ENCODE measurements at regions not wholly inside any gene's neighbourhood (a gene's known extent, or its start where the extent isn't known, plus 50 kb on each side); places are given as distances from the start of the nearest gene placed in this dataset.

GRCh38 chr13:73158851-73159250 is 100.0 kb downstream of the KLF5 start:
- TF ChIP-seq CTCF (IDR thresholded peaks at IDR 0.05; ENCODE audit: insufficient read depth, low read depth, low read length, missing control alignments) = no peak
- H3K4me3 ChIP-seq (ENCODE audit: low read depth, low read length) = no peak overlapping the region
- no peak for DNase-seq (ENCODE audit: low read depth)

GRCh38 chr13:73157031-73157430 is 98.2 kb downstream of the KLF5 start:
- H3K4me3 ChIP-seq (ENCODE audit: low read depth, low read length) = no peak overlapping the region
- DNase-seq (ENCODE audit: low read depth) = no peak
- TF ChIP-seq CTCF (IDR thresholded peaks at IDR 0.05; ENCODE audit: insufficient read depth, low read depth, low read length, missing control alignments) = no peak

- TF ChIP-seq CTCF (IDR thresholded peaks at IDR 0.05; ENCODE audit: insufficient read depth, low read depth, low read length, missing control alignments) = no peak
- no peak overlapping the region for H3K4me3 ChIP-seq (ENCODE audit: low read depth, low read length)
- DNase-seq (ENCODE audit: low read depth) = no peak
Observed at GRCh38 chr13:73146707-73147106, 87.9 kb downstream of the KLF5 start.

DNA sequence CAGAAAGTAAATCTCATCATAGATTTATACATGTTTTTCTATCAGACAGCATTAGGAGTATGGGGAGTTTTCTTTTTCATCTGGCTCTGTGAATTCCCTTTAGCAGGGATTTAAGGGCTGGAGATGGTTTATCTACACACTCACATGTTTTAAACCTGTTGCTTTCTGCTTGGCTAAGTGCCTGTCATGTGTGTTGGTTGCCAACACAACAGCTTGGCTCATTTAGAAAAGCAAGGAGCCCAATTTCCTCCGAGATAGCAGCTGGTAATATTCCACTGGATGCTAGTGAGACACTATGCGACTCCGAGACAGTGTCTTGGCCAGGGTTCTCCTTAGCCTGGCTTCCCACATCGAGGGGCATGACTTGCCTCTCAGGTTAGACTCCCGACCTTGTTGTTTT is 83.3 kb downstream of the KLF5 start:
- no peak for DNase-seq (ENCODE audit: low read depth)
- no peak for TF ChIP-seq CTCF (IDR thresholded peaks at IDR 0.05; ENCODE audit: insufficient read depth, low read depth, low read length, missing control alignments)
- H3K4me3 ChIP-seq (ENCODE audit: low read depth, low read length) = no peak overlapping the region

- no peak overlapping the region for H3K4me3 ChIP-seq (ENCODE audit: low read depth, low read length)
- TF ChIP-seq CTCF (IDR thresholded peaks at IDR 0.05; ENCODE audit: insufficient read depth, low read depth, low read length, missing control alignments) = no peak
- DNase-seq (ENCODE audit: low read depth) = no peak
Observed at GRCh38 chr13:73141292-73141771, 82.5 kb downstream of the KLF5 start.

DNA sequence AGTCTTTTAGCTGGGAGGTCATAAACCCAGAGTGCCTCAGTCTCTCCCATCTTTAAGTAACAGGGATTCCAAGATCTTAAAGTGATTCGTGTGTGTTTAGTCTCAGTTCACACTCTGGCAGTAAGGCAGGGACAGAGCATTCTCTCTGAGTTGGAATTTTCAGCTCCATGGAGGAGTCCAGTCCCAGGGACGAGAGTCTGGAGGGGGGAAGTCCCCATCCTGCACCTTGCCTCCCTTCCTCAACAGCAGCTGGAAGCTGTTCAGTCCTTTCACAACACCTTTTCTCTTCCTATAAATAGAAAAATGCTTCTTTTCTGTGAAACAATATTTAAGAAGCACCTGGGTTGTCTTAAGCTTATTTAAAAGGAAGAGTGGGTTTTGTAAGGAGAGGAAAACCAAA is 82.0 kb downstream of the KLF5 start:
- DNase-seq (ENCODE audit: low read depth) = no peak
- no peak for TF ChIP-seq CTCF (IDR thresholded peaks at IDR 0.05; ENCODE audit: insufficient read depth, low read depth, low read length, missing control alignments)
- H3K4me3 ChIP-seq (ENCODE audit: low read depth, low read length) = no peak overlapping the region

Data from GM12865 (cell line).